BJ (cell line): ENCODE measurements at regions not wholly inside any gene's neighbourhood (a gene's known extent, or its start where the extent isn't known, plus 50 kb on each side); places are given as distances from the start of the nearest gene placed in this dataset.

ENCODE experiments used
- CTCF ChIA-PET: fragments of 350-600 bp; formaldehyde crosslinking; extraction: SDS; loops from one replicate; lab custom pipeline; 2021; ENCODE audit warnings: antibody characterized with exemption, inconsistent platforms; lab: Yijun Ruan, JAX
- POLR2A ChIA-PET: fragments of 300-600 bp; sonication (Branson Sonifier 250); formaldehyde crosslinking; extraction: SDS; loops from one replicate; lab custom pipeline; 2021; ENCODE audit warnings: antibody characterized with exemption; lab: Charles Lee
- DNase-seq: peaks from one replicate; pipeline ENCODE4 v3.0.0-alpha.2; 2011; ENCODE audit warnings: low read depth
- H3K27me3 ChIP-seq: 2 replicates; pipeline ENCODE4 v1.6.0; 2011; ENCODE audit warnings: low read length; ENCODE audit not compliant: control insufficient read depth, insufficient read depth
- H3K36me3 ChIP-seq: 2 replicates; pipeline ENCODE4 v1.5.1; 2011; ENCODE audit warnings: low read length; ENCODE audit not compliant: control insufficient read depth, insufficient read depth
- H3K4me3 ChIP-seq: 2 replicates; pipeline ENCODE4 v1.5.1; 2011; ENCODE audit warnings: low read depth, mild to moderate bottlenecking, control low read depth, low read length
- TF ChIP-seq, protein P1 (sequence below): IDR thresholded peaks from 2 replicates; pipeline ENCODE4 v1.5.1; 2011; ENCODE audit warnings: low read depth, mild to moderate bottlenecking, control low read depth, inconsistent platforms, low read length, moderate library complexity; ENCODE audit not compliant: insufficient read depth

DNA sequence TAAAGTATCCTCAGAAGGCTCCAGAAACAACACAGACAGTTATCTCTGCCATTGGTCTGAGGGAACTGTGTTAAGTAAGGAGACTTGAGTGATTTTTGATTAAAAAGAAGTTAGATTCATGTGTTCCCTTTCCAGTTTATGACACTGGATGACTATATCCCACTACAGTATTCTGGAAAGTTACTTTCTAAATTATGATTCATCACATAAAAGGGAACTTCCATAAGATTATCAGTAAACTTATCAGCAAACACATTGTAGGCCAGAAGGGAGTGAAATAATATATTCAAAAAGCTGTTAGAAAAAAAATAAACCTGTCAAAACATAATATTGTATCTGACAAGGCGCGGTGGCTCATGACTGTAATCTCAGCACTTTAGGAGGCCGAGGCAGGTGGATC lies 700.0 kb downstream of the SLITRK6 start:
- ChIA-PET CTCF (no interaction called here), POLR2A (no interaction called here)
- Histone ChIP-seq H3K27me3 (no peaks in the 10 kb centered on the region), H3K36me3 (no peaks in the 10 kb centered on the region), H3K4me3 (no peak overlapping the region)
- TF ChIP-seq, protein P1, sequence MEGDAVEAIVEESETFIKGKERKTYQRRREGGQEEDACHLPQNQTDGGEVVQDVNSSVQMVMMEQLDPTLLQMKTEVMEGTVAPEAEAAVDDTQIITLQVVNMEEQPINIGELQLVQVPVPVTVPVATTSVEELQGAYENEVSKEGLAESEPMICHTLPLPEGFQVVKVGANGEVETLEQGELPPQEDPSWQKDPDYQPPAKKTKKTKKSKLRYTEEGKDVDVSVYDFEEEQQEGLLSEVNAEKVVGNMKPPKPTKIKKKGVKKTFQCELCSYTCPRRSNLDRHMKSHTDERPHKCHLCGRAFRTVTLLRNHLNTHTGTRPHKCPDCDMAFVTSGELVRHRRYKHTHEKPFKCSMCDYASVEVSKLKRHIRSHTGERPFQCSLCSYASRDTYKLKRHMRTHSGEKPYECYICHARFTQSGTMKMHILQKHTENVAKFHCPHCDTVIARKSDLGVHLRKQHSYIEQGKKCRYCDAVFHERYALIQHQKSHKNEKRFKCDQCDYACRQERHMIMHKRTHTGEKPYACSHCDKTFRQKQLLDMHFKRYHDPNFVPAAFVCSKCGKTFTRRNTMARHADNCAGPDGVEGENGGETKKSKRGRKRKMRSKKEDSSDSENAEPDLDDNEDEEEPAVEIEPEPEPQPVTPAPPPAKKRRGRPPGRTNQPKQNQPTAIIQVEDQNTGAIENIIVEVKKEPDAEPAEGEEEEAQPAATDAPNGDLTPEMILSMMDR, result no peak
- DNase-seq, result no peak

DNA sequence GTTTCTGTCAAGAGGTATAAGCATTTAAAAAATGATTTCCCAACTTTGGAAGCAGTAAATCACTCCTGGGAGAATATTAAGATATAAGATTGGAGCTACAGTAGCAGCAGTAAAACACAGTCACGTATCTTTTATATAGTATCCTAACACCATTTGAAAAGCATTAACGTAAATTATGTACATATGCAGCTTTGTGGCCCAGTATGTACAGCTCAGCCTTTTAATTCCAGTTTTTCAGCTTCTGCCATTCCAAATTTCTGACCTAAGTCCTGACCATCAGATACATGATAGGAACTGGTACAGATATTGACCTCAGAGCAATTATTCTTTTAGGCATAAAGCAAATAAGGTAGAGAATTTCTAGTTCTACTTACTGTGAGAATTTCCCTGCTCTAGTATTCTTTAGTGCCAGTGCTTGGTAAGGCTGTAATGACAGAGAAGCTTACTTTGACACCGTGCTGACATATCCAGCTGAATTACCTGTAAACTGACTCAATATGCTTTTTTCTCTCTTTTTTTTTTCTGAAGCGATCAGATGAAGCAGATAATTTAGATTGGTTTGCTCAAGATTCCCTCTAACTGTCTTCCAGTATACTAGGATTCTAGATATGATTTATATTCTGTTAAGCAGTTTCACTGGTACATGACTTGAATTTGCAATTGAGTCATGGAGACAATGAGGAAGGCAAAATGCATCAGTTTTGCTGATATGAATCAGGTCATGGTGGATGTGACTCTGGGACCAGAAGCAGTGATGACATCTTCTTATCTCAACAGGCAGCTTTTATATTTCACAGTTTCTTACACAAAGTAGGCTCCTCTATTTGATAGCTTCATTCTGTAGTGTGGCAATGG lies 703.6 kb downstream of the SLITRK6 start:
- Histone ChIP-seq H3K27me3 (no peaks in the 10 kb centered on the region), H3K4me3 (no peak overlapping the region), H3K36me3 (no peaks in the 10 kb centered on the region)
- ChIA-PET CTCF (no interaction called here), POLR2A (no interaction called here)
- DNase-seq, result no peak
- TF ChIP-seq, protein P1, result no peak

DNA sequence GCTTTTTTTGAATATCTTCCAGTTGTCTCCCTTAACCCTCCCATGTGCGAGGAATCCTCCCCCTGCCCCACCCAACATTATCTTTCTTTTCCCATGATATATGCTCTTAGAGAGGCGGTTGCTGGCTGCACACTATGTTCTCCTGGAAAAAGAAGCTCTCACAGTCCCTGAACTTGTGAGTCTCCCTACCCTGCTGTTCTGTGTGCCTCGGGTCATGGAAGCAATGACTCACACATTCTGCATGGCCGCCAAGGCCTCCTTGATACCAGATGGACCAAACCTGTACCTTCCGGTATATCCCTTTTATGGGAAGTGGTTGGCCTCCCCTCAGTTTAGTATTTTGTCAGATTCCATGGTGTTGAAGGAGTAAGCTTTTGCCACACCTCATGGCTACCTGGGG lies 705.4 kb downstream of the SLITRK6 start:
- no peak overlapping the region for H3K4me3 ChIP-seq
- H3K36me3 ChIP-seq, result no peaks in the 10 kb centered on the region
- H3K27me3 ChIP-seq, result no peaks in the 10 kb centered on the region
- DNase-seq, result peak; percentile 47
- TF ChIP-seq, protein P1, result no peak
- POLR2A ChIA-PET, result no interaction called here
- CTCF ChIA-PET, result no interaction called here

DNA sequence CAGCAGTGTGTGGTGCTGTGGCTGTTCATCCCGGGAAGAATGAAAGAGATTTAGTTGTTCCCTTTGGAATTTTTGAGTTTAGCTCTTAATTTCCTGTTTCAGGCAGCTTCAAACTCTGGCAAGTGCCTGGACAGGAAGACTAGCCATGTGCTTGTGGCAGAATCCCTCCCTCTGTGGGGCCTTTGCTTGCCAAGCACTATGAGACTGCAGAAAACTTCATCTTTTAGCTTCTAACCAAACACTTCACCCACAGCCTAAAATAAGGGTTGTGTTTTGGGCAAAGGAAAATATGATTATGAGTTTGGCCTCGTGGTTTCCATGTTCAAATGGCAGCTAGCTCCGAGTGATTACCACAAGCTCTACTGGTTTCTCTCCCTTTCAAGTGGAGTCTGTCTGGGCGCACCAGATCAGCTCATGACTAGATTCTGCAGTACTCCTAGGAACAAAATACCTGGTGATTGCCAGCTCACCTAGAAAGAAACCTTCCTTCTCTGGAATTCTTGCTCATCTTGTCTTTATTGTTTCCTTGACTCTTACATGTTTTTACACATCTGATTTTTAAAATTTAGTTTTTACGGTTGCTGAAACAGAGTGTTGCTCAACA lies 707.5 kb downstream of the SLITRK6 start:
- ChIA-PET POLR2A (no interaction called here), CTCF (no interaction called here)
- H3K4me3 ChIP-seq, result no peak overlapping the region
- TF ChIP-seq, protein P1, result no peak
- H3K27me3 ChIP-seq, result no peaks in the 10 kb centered on the region
- no peak for DNase-seq
- H3K36me3 ChIP-seq, result no peaks in the 10 kb centered on the region

DNA sequence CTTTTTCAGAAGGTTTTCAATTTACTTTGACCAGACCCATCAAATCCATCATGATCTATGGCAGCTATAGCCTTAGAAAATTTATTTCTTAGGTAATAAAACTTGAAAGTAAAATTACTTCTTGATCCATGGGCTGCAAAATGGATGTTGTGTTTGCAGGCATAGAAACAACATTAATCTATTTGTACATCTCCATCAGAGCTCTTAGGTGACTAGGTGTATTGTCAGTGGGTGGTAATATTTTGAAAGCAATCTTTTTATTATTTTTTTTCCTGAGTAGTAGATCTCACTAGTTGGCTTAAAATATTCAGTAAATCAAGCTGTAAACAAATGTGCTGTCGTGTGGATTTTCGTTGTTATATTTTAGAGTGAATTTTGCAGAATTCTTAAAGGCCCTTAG lies 710.0 kb downstream of the SLITRK6 start:
- no peak overlapping the region for H3K4me3 ChIP-seq
- ChIA-PET POLR2A (no interaction called here), CTCF (interaction anchor here (1.5 kb wide), 1 partner anchor 10 kb away, joined by 4 read pairs; no protein-coding TSS in a partner anchor)
- no peaks in the 10 kb centered on the region for H3K36me3 ChIP-seq
- DNase-seq, result no peak
- H3K27me3 ChIP-seq, result no peaks in the 10 kb centered on the region
- TF ChIP-seq, protein P1, result no peak
